ENCODE measurements at regions not wholly inside any gene's neighbourhood (a gene's known extent, or its start where the extent isn't known, plus 50 kb on each side); places are given as distances from the start of the nearest gene placed in this dataset.

DNA sequence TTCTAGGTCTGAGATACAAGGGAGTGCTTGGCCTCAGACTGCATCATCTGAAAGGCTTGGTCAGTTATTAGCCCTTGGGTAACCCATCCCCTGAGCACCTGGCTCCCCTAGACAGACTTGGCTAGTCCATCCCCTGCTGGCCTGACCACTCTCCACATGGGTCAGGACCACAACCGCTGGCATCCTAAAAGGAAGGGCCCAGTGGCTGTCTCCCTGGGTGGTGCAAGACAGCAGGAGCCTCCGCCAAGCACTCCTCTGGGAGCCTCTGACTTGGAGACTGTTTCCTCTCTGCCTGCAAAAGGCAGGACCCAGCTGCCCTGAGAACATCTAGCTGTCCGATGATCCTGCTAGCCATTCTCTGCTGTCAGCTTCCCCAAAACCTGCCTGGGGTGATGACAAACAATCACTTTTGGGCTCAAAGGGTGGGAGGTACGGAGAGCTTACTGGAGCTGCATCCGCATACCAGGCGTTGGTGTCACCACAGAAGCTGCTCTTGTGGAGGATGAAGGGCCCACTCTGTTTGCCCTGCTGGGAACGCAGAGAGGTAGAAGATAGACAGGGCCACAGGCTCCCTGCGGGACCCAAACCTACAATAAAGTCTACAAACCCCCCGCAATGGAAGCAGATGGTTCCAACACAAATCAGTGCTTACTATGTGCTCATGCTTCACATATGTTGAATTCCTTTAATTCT lies 108.0 kb upstream of the PRR20G start:
- Mint-ChIP-seq H3K27me3 (peaks cover 24% of the 10 kb centered on the region), H3K36me3 (no peaks in the 10 kb centered on the region), H3K9me3 (no peaks in the 10 kb centered on the region), H3K4me3 (no peak overlapping the region), H3K4me1 (no peaks in the 10 kb centered on the region), H3K27ac (no peak overlapping the region)
- DNase-seq, result no peak

DNA sequence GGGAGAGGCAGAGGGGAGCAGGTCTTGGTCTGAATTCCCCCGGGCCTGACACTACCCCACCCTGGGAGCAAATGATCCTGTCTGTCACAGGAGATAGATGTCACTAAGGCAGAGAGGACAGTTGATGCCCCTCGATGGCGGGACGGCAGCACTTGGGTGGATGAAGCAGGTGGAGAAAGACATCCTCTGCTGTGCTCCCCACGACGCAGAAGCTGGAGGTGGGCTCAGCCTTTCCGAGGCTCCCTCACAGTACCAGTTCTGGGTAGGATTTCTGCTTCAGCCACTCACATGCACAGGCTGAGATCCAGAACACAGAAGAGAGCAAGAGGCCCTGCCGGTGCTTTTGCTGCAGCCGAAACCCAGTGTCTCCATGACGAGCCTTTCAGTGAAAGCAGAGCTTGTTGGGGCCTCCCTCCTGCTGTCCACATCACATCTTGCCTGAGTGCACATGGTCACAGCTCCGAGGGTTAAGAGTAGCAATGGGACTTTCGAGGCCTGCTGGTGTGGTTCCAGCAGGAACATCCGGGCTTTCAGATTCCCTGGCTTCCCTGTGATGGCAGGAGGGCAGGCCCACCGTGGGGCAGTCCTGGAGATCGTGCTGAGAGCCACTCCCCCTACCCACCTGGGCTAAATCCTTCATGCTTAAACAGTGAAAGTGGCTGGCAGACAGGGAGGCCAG lies 107.3 kb upstream of the PRR20G start:
- DNase-seq, result no peak
- Mint-ChIP-seq H3K9me3 (no peaks in the 10 kb centered on the region), H3K27ac (no peak overlapping the region), H3K36me3 (no peaks in the 10 kb centered on the region), H3K4me3 (no peak overlapping the region), H3K27me3 (peaks cover 24% of the 10 kb centered on the region), H3K4me1 (no peaks in the 10 kb centered on the region)

DNA sequence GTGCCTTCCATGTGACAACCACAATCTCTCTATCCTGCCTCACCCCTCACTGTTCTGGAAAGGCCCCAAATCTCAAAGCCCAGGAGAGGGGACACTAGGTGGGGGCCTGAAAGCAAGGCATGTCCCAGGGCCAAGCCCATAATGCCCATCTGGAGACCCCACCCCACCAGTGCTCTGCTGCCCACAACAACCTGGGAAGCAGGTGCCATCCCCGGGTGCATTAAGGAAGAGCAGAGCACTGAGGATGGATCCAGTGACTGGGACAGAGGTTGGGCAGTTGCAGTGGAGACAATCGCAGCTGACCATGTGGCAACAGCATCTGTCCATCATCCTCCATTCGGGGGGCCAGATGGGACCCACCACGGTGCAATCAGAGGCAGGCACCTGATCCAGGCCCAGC lies 106.2 kb upstream of the PRR20G start:
- H3K27me3 Mint-ChIP-seq, result peaks cover 23% of the 10 kb centered on the region
- H3K4me1 Mint-ChIP-seq, result no peaks in the 10 kb centered on the region
- H3K27ac Mint-ChIP-seq, result no peak overlapping the region
- no peak overlapping the region for H3K4me3 Mint-ChIP-seq
- no peaks in the 10 kb centered on the region for H3K36me3 Mint-ChIP-seq
- no peak for DNase-seq
- no peaks in the 10 kb centered on the region for H3K9me3 Mint-ChIP-seq

DNA sequence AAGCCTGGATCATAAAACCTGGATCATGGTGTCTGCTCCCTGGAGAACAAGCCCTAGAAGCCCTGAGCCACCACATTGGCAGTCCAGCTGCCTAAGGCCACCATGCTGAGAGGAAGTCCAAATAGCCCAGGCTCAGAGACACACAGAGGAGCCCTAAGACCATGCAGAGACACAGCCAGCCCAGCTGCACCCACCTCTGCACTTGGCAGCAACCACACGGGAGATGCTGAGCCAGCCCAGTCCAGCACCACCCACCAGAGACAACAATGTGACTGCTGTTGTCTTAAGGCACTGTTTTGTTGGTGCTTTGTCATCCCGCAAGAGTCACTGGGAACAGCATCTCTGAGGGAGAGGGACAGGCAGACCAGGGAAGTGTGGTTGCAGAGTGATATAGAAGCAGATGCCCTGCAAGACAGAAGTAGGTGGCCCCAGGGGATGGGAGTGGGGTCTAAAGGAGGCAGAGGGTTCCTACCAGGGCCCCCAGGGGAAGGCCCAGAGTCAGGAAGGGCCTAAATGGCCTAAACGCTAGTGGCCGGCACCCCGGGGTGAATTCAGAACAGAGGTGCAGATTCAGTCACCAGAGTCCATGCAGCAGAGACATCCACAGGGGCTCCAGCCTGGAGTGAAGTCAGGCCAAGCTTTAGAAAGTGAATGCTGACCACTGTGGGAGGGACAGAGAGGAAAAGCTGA lies 105.4 kb upstream of the PRR20G start:
- no peak for DNase-seq
- H3K4me1 Mint-ChIP-seq, result no peaks in the 10 kb centered on the region
- H3K27ac Mint-ChIP-seq, result no peak overlapping the region
- H3K9me3 Mint-ChIP-seq, result no peaks in the 10 kb centered on the region
- no peaks in the 10 kb centered on the region for H3K36me3 Mint-ChIP-seq
- peaks cover 17% of the 10 kb centered on the region for H3K27me3 Mint-ChIP-seq
- no peak overlapping the region for H3K4me3 Mint-ChIP-seq

GRCh38 chr3:127392156-127392490 lies 104.3 kb upstream of the PRR20G start:
- H3K9me3 Mint-ChIP-seq, result no peaks in the 10 kb centered on the region
- H3K27me3 Mint-ChIP-seq, result peaks cover 23% of the 10 kb centered on the region
- no peaks in the 10 kb centered on the region for H3K36me3 Mint-ChIP-seq
- H3K4me1 Mint-ChIP-seq, result no peaks in the 10 kb centered on the region
- H3K27ac Mint-ChIP-seq, result no peak overlapping the region
- H3K4me3 Mint-ChIP-seq, result no peak overlapping the region
- no peak for DNase-seq

DNA sequence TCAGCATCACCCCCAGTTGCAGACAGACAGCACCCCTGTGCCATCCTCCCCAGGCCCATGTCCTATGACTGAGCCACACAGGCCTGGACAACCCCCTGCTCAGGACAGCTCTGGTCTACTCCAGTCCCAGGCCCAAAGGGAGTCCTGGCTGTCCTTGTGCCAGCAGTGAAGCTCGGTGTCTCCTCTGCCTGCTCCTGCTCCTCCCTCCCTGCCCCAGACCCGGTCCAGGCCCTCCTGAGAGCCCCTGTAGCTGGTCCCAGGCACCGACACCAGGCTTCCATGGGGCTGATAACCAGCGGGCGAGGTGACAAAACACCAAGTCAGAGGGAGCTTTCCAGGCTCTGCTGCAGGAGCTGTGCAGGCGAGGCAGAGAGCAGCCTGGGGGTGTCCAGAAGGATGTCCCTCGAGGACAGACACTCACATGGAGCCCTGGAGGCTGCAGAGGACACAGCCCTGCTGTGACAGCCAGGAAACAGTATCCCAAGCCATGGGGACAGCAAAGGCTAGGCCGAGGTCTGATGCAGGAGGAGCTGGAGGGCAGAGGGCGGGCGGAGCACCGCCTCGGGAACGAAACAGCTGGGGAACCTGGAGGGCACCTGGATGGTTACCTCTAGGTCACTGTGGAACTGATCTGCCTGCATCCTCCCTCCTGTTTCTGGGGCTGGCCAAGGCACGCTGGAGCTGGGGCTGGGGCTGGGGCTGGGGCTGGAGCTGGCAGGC lies 103.8 kb upstream of the PRR20G start:
- Mint-ChIP-seq H3K27ac (no peak overlapping the region), H3K27me3 (peaks cover 23% of the 10 kb centered on the region), H3K9me3 (no peaks in the 10 kb centered on the region), H3K36me3 (no peaks in the 10 kb centered on the region), H3K4me1 (no peaks in the 10 kb centered on the region), H3K4me3 (no peak overlapping the region)
- no peak for DNase-seq

GRCh38 chr3:127390365-127391025 lies 102.6 kb upstream of the PRR20G start:
- Mint-ChIP-seq H3K4me3 (no peak overlapping the region), H3K4me1 (no peaks in the 10 kb centered on the region), H3K9me3 (no peaks in the 10 kb centered on the region), H3K27me3 (peaks cover 19% of the 10 kb centered on the region), H3K27ac (no peak overlapping the region), H3K36me3 (no peaks in the 10 kb centered on the region)
- no peak for DNase-seq

DNA sequence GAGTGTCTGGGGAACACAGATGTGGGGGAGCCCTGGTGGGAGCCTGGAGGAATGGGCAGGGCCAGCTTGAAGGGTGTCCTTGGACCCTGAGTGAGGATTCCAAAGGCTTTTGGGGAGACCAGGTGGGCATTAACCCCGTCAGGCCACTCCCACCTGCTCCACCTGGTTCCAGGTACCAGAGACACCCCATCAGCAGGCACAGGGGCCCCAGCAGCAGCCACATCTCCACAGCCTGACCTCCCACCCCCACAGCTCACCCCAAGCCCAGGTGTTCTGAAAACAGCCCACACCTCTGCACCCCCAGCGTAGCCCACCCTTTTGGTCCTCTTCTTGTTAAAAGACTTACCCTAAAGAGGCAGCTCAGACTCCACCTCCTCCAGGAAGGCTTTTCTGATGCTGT lies 102.1 kb upstream of the PRR20G start:
- Mint-ChIP-seq H3K27me3 (peaks cover 19% of the 10 kb centered on the region), H3K4me1 (no peaks in the 10 kb centered on the region), H3K36me3 (no peaks in the 10 kb centered on the region), H3K4me3 (no peak overlapping the region), H3K9me3 (no peaks in the 10 kb centered on the region), H3K27ac (no peak overlapping the region)
- DNase-seq, result no peak

GRCh38 chr3:127389420-127389819 lies 101.6 kb upstream of the PRR20G start:
- Mint-ChIP-seq H3K36me3 (no peaks in the 10 kb centered on the region), H3K27ac (no peak overlapping the region), H3K4me1 (no peaks in the 10 kb centered on the region), H3K4me3 (no peak overlapping the region), H3K9me3 (no peaks in the 10 kb centered on the region), H3K27me3 (peaks cover 19% of the 10 kb centered on the region)
- no peak for DNase-seq

DNA sequence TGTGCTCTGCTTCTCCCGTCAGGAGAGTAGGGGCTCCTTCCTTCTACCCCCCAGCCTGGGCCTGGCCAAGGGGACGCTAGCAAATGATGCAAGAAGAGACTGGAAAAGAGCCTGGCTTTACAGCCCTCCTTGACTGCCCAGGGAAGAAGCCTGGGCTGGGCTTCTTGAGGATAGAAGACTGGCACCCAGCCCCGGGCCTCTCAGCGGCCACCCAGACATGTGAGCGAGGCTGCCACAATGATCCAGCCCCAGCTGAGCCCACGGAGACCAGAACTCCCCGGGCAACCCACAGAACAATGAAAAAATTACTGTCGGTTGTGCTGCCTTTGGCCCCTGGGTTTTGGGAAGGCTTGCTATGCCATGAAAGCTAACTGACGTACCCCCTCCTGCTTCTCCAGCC lies 100.6 kb upstream of the PRR20G start:
- Mint-ChIP-seq H3K27ac (no peak overlapping the region), H3K4me1 (no peaks in the 10 kb centered on the region), H3K27me3 (peaks cover 17% of the 10 kb centered on the region), H3K4me3 (no peak overlapping the region), H3K36me3 (no peaks in the 10 kb centered on the region), H3K9me3 (no peaks in the 10 kb centered on the region)
- no peak for DNase-seq

GRCh38 chr3:127387556-127388153 lies 99.8 kb upstream of the PRR20G start:
- H3K27ac Mint-ChIP-seq, result no peak overlapping the region
- no peaks in the 10 kb centered on the region for H3K9me3 Mint-ChIP-seq
- peaks cover 10% of the 10 kb centered on the region for H3K27me3 Mint-ChIP-seq
- H3K4me1 Mint-ChIP-seq, result no peaks in the 10 kb centered on the region
- H3K4me3 Mint-ChIP-seq, result no peak overlapping the region
- no peak for DNase-seq
- no peaks in the 10 kb centered on the region for H3K36me3 Mint-ChIP-seq

DNA sequence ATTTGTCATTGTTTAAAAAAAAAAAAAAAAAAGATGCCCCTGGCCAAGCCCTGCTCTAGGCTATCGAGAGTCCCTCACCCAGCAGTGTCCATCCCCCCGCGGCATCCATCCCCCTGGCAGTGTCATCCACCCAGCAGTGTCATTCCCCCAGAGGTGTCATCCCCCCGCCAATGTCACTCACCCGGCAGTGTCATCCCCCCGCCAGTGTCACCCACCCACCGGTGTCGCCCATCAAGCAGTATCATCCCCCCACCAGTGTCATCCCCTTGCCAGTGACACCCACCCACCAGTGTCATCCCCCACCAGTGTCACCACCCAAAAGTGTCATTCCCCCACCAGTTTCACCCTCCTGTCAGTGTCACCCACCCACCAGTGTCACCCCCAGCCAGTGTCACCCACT lies 99.3 kb upstream of the PRR20G start:
- Mint-ChIP-seq H3K9me3 (no peaks in the 10 kb centered on the region), H3K4me3 (no peak overlapping the region), H3K27me3 (peaks cover 10% of the 10 kb centered on the region), H3K27ac (no peak overlapping the region), H3K36me3 (no peaks in the 10 kb centered on the region), H3K4me1 (no peaks in the 10 kb centered on the region)
- no peak for DNase-seq

GRCh38 chr3:127386490-127386889 lies 98.6 kb upstream of the PRR20G start:
- Mint-ChIP-seq H3K27me3 (peaks cover 10% of the 10 kb centered on the region), H3K27ac (no peak overlapping the region), H3K4me1 (no peaks in the 10 kb centered on the region), H3K9me3 (no peaks in the 10 kb centered on the region), H3K36me3 (no peaks in the 10 kb centered on the region), H3K4me3 (no peak overlapping the region)
- DNase-seq, result no peak

- Mint-ChIP-seq H3K4me1 (no peaks in the 10 kb centered on the region), H3K27ac (no peak overlapping the region), H3K36me3 (no peaks in the 10 kb centered on the region)
These were observed 97.7 kb upstream of the PRR20G start for GRCh38 chr3:127385540-127385870.

More at GRCh38 chr3:127385540-127385870, 97.7 kb upstream of the PRR20G start:
- Mint-ChIP-seq H3K4me3 (no peak overlapping the region), H3K27me3 (peaks cover 16% of the 10 kb centered on the region), H3K9me3 (peaks cover 1% of the 10 kb centered on the region)
- no peak for DNase-seq

All from activated naive CD8-positive, alpha-beta T cell treated with anti-CD3 and anti-CD28 coated beads for 36 hours (primary cell).